OCI-LY3 (cell line): ENCODE measurements at regions not wholly inside any gene's neighbourhood (a gene's known extent, or its start where the extent isn't known, plus 50 kb on each side); places are given as distances from the start of the nearest gene placed in this dataset.

Experiments used
- H2AFZ ChIP-seq: fragments of 200-600, 300-600 bp; shearing (Covaris generic); 2 replicates; pipeline ENCODE4 v1.6.0; 2014; ENCODE audit warnings: antibody characterized with exemption, low read depth, low read length
- H3K27ac ChIP-seq: fragments of 200-600, 300-600 bp; sonication (generic); 2 replicates; pipeline ENCODE4 v1.5.1; 2014; ENCODE audit warnings: mild to moderate bottlenecking, low read length, moderate library complexity, mixed read lengths
- H3K27me3 ChIP-seq: fragments of 200-600, 300-600 bp; sonication (generic); 2 replicates; pipeline ENCODE4 v1.6.1; 2014; ENCODE audit warnings: low read depth, low read length, mixed read lengths
- H3K36me3 ChIP-seq: fragments of 200-600, 300-600 bp; sonication (generic); replicated peaks from 2 replicates; pipeline ENCODE3; 2014; ENCODE audit warnings: low read depth, low read length, mixed read lengths
- H3K4me1 ChIP-seq: fragments of 300-600, 200-600 bp; sonication (generic); 2 replicates; pipeline ENCODE4 v1.6.1; 2014; ENCODE audit warnings: low read length, mixed read lengths
- H3K4me2 ChIP-seq: fragments of 200-600, 300-600 bp; sonication (generic); 2 replicates; pipeline ENCODE4 v1.6.1; 2014; ENCODE audit warnings: low read length, mixed read lengths
- H3K4me3 ChIP-seq: fragments of 300-600, 200-600 bp; sonication (generic); 2 replicates; pipeline ENCODE4 v1.5.1; 2014; ENCODE audit warnings: antibody characterized with exemption, mild to moderate bottlenecking, low read length, moderate library complexity
- H3K79me2 ChIP-seq: fragments of 300-600, 200-600 bp; shearing (Covaris generic); 2 replicates; pipeline ENCODE4 v1.6.1; 2014; ENCODE audit warnings: mild to moderate bottlenecking, low read length, mixed read lengths
- H3K9ac ChIP-seq: fragments of 300-600, 200-600 bp; shearing (Covaris generic); 2 replicates; pipeline ENCODE4 v1.6.0; 2014; ENCODE audit warnings: mild to moderate bottlenecking, low read length, moderate library complexity
- H3K9me3 ChIP-seq: fragments of 200-600, 300-600 bp; shearing (Covaris generic); 2 replicates; pipeline ENCODE4 v1.6.1; 2014; ENCODE audit warnings: low read length, mixed read lengths; ENCODE audit not compliant: insufficient read depth
- H4K20me1 ChIP-seq: fragments of 200-600, 300-600 bp; sonication (generic); 2 replicates; pipeline ENCODE4 v1.6.1; 2016; ENCODE audit warnings: low read length, mixed read lengths; ENCODE audit not compliant: insufficient read depth
- EZH2phosphoT487 ChIP-seq: fragments of 200-600 bp; shearing (Covaris generic); IDR thresholded peaks from 2 replicates; pipeline ENCODE4 v1.6.1; 2018; ENCODE audit warnings: antibody characterized with exemption, mixed run types, low read depth
- TF ChIP-seq, protein P1 (sequence below): fragments of 200-600, 300-600 bp; sonication (generic); IDR thresholded peaks from 2 replicates; pipeline ENCODE4 v1.5.1; 2014; ENCODE audit warnings: antibody characterized with exemption, low read length, low read depth

DNA sequence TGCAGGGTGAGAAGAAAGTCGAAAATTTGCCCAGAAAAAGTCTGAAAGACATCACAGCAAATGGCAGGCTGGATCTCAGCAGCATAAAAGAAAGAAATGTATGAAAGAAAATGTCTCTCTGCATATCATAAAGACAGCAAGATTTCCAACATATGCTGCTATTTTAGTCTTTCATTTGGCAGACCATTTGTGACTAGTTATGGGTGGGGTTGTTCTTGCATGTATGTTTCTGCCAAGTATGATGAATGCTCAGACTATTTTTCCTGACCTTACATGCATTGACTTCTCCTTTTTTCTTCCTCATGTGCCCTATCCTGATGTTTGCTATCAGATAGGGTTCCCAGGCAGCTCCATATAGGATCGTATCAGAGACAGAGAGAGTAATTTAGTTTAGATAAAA lies 58.5 kb upstream of the PARD3B start:
- no peaks in the 10 kb centered on the region for H3K36me3 ChIP-seq
- H3K4me3 ChIP-seq: no peak overlapping the region
- no peaks in the 10 kb centered on the region for H3K4me1 ChIP-seq
- H4K20me1 ChIP-seq: no peaks in the 10 kb centered on the region
- no peaks in the 10 kb centered on the region for H3K9me3 ChIP-seq
- no peaks in the 10 kb centered on the region for H3K79me2 ChIP-seq
- TF ChIP-seq, protein P1, sequence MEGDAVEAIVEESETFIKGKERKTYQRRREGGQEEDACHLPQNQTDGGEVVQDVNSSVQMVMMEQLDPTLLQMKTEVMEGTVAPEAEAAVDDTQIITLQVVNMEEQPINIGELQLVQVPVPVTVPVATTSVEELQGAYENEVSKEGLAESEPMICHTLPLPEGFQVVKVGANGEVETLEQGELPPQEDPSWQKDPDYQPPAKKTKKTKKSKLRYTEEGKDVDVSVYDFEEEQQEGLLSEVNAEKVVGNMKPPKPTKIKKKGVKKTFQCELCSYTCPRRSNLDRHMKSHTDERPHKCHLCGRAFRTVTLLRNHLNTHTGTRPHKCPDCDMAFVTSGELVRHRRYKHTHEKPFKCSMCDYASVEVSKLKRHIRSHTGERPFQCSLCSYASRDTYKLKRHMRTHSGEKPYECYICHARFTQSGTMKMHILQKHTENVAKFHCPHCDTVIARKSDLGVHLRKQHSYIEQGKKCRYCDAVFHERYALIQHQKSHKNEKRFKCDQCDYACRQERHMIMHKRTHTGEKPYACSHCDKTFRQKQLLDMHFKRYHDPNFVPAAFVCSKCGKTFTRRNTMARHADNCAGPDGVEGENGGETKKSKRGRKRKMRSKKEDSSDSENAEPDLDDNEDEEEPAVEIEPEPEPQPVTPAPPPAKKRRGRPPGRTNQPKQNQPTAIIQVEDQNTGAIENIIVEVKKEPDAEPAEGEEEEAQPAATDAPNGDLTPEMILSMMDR: no peak
- no peak for TF ChIP-seq EZH2phosphoT487
- no peak overlapping the region for H3K27ac ChIP-seq
- H2AFZ ChIP-seq: no peak overlapping the region
- H3K4me2 ChIP-seq: no peak overlapping the region
- H3K27me3 ChIP-seq: no peaks in the 10 kb centered on the region; the same call in 1 of the 2 replicates
- H3K9ac ChIP-seq: no peak overlapping the region

GRCh38 chr2:204487447-204488229 lies 57.6 kb upstream of the PARD3B start:
- TF ChIP-seq, protein P1: no peak
- TF ChIP-seq EZH2phosphoT487: no peak
- H3K79me2 ChIP-seq: no peaks in the 10 kb centered on the region
- H3K4me3 ChIP-seq: no peak overlapping the region
- H3K9ac ChIP-seq: no peak overlapping the region
- no peak overlapping the region for H3K27ac ChIP-seq
- no peak overlapping the region for H3K4me2 ChIP-seq
- H4K20me1 ChIP-seq: no peaks in the 10 kb centered on the region
- H3K36me3 ChIP-seq: no peaks in the 10 kb centered on the region
- no peak overlapping the region for H2AFZ ChIP-seq
- H3K9me3 ChIP-seq: no peaks in the 10 kb centered on the region
- no peaks in the 10 kb centered on the region; the same call in 1 of the 2 replicates for H3K27me3 ChIP-seq
- no peaks in the 10 kb centered on the region for H3K4me1 ChIP-seq

GRCh38 chr2:204491528-204491927 lies 53.7 kb upstream of the PARD3B start:
- Histone ChIP-seq H3K9ac (no peak overlapping the region), H3K36me3 (no peaks in the 10 kb centered on the region), H3K27ac (no peak overlapping the region), H3K27me3 (no peaks in the 10 kb centered on the region), H3K4me3 (no peak overlapping the region), H2AFZ (no peak overlapping the region), H3K79me2 (no peaks in the 10 kb centered on the region), H3K4me1 (no peaks in the 10 kb centered on the region), H3K9me3 (no peaks in the 10 kb centered on the region), H3K4me2 (no peak overlapping the region), H4K20me1 (no peaks in the 10 kb centered on the region)
- TF ChIP-seq, protein P1: no peak
- TF ChIP-seq EZH2phosphoT487: no peak

GRCh38 chr2:204492417-204492816 lies 52.9 kb upstream of the PARD3B start:
- H3K4me3 ChIP-seq: no peak overlapping the region
- no peaks in the 10 kb centered on the region for H3K36me3 ChIP-seq
- no peaks in the 10 kb centered on the region for H4K20me1 ChIP-seq
- H3K4me1 ChIP-seq: no peaks in the 10 kb centered on the region
- no peaks in the 10 kb centered on the region for H3K27me3 ChIP-seq
- H3K9ac ChIP-seq: no peak overlapping the region
- H3K79me2 ChIP-seq: no peaks in the 10 kb centered on the region
- no peak overlapping the region for H2AFZ ChIP-seq
- TF ChIP-seq, protein P1: no peak
- TF ChIP-seq EZH2phosphoT487: no peak
- H3K27ac ChIP-seq: no peak overlapping the region
- H3K9me3 ChIP-seq: no peaks in the 10 kb centered on the region
- no peak overlapping the region for H3K4me2 ChIP-seq
